GM12872 (cell line): ENCODE measurements at regions not wholly inside any gene's neighbourhood (a gene's known extent, or its start where the extent isn't known, plus 50 kb on each side); places are given as distances from the start of the nearest gene placed in this dataset.

Experiments used
- CTCF ChIP-seq: IDR thresholded peaks from 3 replicates; pipeline ENCODE4 v1.5.1; 2011; ENCODE audit warnings: low read depth, mild to moderate bottlenecking, low read length, moderate library complexity; ENCODE audit not compliant: insufficient read depth

GRCh38 chr2:167637741-167638140 lies 609.7 kb downstream of the STK39 start:
- no peak for TF ChIP-seq CTCF

- no peak for TF ChIP-seq CTCF
These were observed 620.4 kb downstream of the STK39 start for GRCh38 chr2:167626961-167627360.

GRCh38 chr2:167626301-167626700 lies 621.1 kb downstream of the STK39 start:
- TF ChIP-seq CTCF: no peak

- no peak for TF ChIP-seq CTCF
These were observed 630.4 kb downstream of the STK39 start for GRCh38 chr2:167616997-167617396.

- TF ChIP-seq CTCF: no peak
These were observed 633.9 kb downstream of the STK39 start for GRCh38 chr2:167613471-167613870.

- no peak for TF ChIP-seq CTCF
These were observed 638.9 kb downstream of the STK39 start for GRCh38 chr2:167608487-167608886.

GRCh38 chr2:167607731-167608130 lies 639.7 kb downstream of the STK39 start:
- no peak for TF ChIP-seq CTCF

- no peak for TF ChIP-seq CTCF
These were observed 640.2 kb downstream of the STK39 start for GRCh38 chr2:167607211-167607610.
